Heart right ventricle (tissue), 16 donors: ENCODE measurements at regions not wholly inside any gene's neighbourhood (a gene's known extent, or its start where the extent isn't known, plus 50 kb on each side); places are given as distances from the start of the nearest gene placed in this dataset.

Experiments
- ATAC-seq, 8 donors: fragments of 200-7000 bp; cut with Tn5 transposase; one replicate each; pipeline ENCODE4 v1.9.1; 2020; ENCODE audit warnings: mild to moderate bottlenecking in 8 of 8, moderate library complexity in 8 of 8, moderate number of reproducible peaks in 1 of 8
- DNase-seq, 2 donors: peaks; one replicate each; pipeline ENCODE4 v3.0.0-alpha.2; 2020
- H3K27ac ChIP-seq, 10 donors: fragments of 200-600 bp; sonication (generic) in 2 of 10; one replicate each; pipeline versions ENCODE4 v1.5.0 to v1.8.0; 2020 to 2022; ENCODE audit warnings: mild to moderate bottlenecking in 3 of 10
- H3K27me3 ChIP-seq, 7 donors: fragments of 200-600 bp; one replicate each; pipeline ENCODE4 v1.8.0; 2021 to 2022; ENCODE audit warnings: mild to moderate bottlenecking in 2 of 7
- H3K36me3 ChIP-seq, 9 donors: fragments of 200-600 bp; sonication (generic) in 1 of 9; one replicate each; pipeline versions ENCODE4 v1.5.0 to v1.8.0; 2020 to 2022; ENCODE audit warnings: mild to moderate bottlenecking in 2 of 9
- H3K4me1 ChIP-seq, 9 donors: fragments of 200-600 bp; sonication (generic) in 1 of 9; one replicate each; pipeline versions ENCODE4 v1.5.0 to v1.8.0; 2020 to 2022; ENCODE audit warnings: mild to moderate bottlenecking in 4 of 9
- H3K4me3 ChIP-seq, 10 donors: fragments of 200-600 bp; sonication (generic) in 2 of 10; one replicate each; pipeline versions ENCODE4 v1.5.0 to v1.8.0; 2020 to 2022; ENCODE audit warnings: mild to moderate bottlenecking in 7 of 10, moderate library complexity in 2 of 10
- H3K9me3 ChIP-seq, 11 donors: fragments of 200-600 bp in 10 of 11; sonication (generic) in 2 of 11; one replicate each; pipeline versions ENCODE4 v1.5.0 to v1.8.0; 2013 to 2022; ENCODE audit warnings: mild to moderate bottlenecking in 2 of 11, control low read depth in 1 of 11, moderate library complexity in 1 of 11
- CTCF ChIP-seq, 9 donors: fragments of 200-600 bp; sonication (generic) in 2 of 9; IDR thresholded peaks; one replicate each; pipeline versions ENCODE4 v1.5.0 to v1.8.0; 2021 to 2022; ENCODE audit warnings: antibody characterized with exemption in 9 of 9, mild to moderate bottlenecking in 5 of 9, moderate library complexity in 1 of 9
- WGBS, 2 donors: extraction: QIAGEN DNeasy Blood & Tissue Kit; methylation state at CpG; one replicate each; pipeline ENCODE4 v1.1.7; 2013; ENCODE audit warnings: inconsistent platforms in 1 of 2; 5-methylcytosine and 5-hydroxymethylcytosine counted together
- intact Hi-C, 10 donors: fragments of 100-400 bp; cut with DNase I; formaldehyde crosslinking; loops; one replicate each; pipeline versions ENCODE4 v1.11.1 to v1.14.2; 2022
- donor health status: Arrhythmogenic right ventricular cardiomyopathy.
- donor health status: ischemic (EF 13 %, LVEDD 7.1; RV severe dilation, severe dysfunction).
- donor health status: healthy with polysubstance abuse.
- donor health status: DM: no; HTN: yes; CAD: no.
- donor health status: DM: no; HTN: no; CAD: no.
- donor health status: ischemic (EF 25% LVEDD 6.9; RV normal size, moderate dysfunction).
- donor health status: ischemic (EF 25% LVEDD 5.7; RV mildly dilated, moderate dysfunction).
- donor health status: healthy.
- donor health status: DM: yes; HTN: yes; CAD: no.
- donor health status: Ischemic cardiomyopathy.
- donor health status: ischemic (EF 35%, LVEDD 5.7; RV mildly dilated, moderate dysfunction).
- donor health status: nonischemic (EF 11% LVEDD 7.7; RV severe dilation, severe dysfunction).
- donor health status: DM: yes; HTN: yes; CAD: no.
- donor health status: PGD.
- donor health status: ischemic (EF 29% LVEDD 5.4; RV normal size, mild dysfunction).
- donor health status: nonischemic (EF 23%, LVEDD 6.1; RV moderate dilation, normal function).

GRCh38 chr1:195828325-195828724 is 779.9 kb downstream of the KCNT2 start:
- DNase-seq (no peak), ATAC-seq (no peak)
- Histone ChIP-seq H3K9me3 (no peaks in the 10 kb centered on the region), H3K27ac (no peak overlapping the region), H3K27me3 (no peaks in the 10 kb centered on the region), H3K4me1 (no peaks in the 10 kb centered on the region), H3K4me3 (no peak overlapping the region), H3K36me3 (no peaks in the 10 kb centered on the region)
- intact Hi-C loops: no loop called here
- TF ChIP-seq CTCF (IDR thresholded peaks at IDR 0.05): no peak

GRCh38 chr1:195820925-195821324 is 787.3 kb downstream of the KCNT2 start:
- Histone ChIP-seq H3K4me3 (no peak overlapping the region), H3K9me3 (peaks cover 0 to 36% (median 2%) of the 10 kb centered on the region in 11 donors), H3K27ac (no peak overlapping the region), H3K27me3 (no peaks in the 10 kb centered on the region), H3K4me1 (no peaks in the 10 kb centered on the region), H3K36me3 (no peaks in the 10 kb centered on the region)
- intact Hi-C loops: no loop called here
- no peak for TF ChIP-seq CTCF (IDR thresholded peaks at IDR 0.05)
- 62 to 85% methylated on average over 3 of the region's 3 CpGs for WGBS, 2 donors
- DNase-seq (no peak), ATAC-seq (no peak)

- no peaks in the 10 kb centered on the region for H3K27me3 ChIP-seq
- DNase-seq: no peak
- TF ChIP-seq CTCF (IDR thresholded peaks at IDR 0.05): no peak
- 57 to 67% methylated on average over 2 of the region's 2 CpGs for WGBS, 2 donors
- H3K4me1 ChIP-seq: no peaks in the 10 kb centered on the region
- no peak for ATAC-seq
- intact Hi-C loops: no loop called here
- no peaks in the 10 kb centered on the region for H3K36me3 ChIP-seq
- no peak overlapping the region for H3K4me3 ChIP-seq
- no peak overlapping the region for H3K27ac ChIP-seq
- H3K9me3 ChIP-seq: peaks cover 0 to 2% (median 0%) of the 10 kb centered on the region in 11 donors
Measured at GRCh38 chr1:195806060-195806459, 802.2 kb downstream of the KCNT2 start.

DNA sequence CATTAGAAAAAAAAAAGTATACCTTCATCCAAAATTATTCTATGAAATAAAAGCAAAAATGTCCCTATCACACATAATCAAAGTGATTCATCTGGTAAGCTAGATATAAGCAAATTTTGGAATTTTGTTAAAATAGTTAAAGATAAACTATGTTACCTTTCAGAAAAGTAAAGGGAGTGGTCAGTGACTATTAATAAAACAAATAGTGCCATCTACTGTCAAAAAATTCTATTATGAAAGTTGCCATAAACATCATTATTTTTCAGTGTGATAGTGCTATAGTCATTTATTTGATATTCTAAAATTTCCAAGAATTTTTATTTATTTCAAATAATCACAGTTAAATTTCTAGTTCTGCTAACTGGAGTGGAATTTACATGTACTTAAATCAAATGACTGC is 803.7 kb downstream of the KCNT2 start:
- Histone ChIP-seq H3K9me3 (peaks cover 0 to 2% (median 0%) of the 10 kb centered on the region in 11 donors), H3K4me3 (no peak overlapping the region), H3K27ac (no peak overlapping the region), H3K27me3 (no peaks in the 10 kb centered on the region), H3K4me1 (no peaks in the 10 kb centered on the region), H3K36me3 (no peaks in the 10 kb centered on the region)
- DNase-seq (no peak), ATAC-seq (no peak)
- TF ChIP-seq CTCF (IDR thresholded peaks at IDR 0.05): peak in 1 of 9 donors; percentile 13
- intact Hi-C loops: no loop called here

DNA sequence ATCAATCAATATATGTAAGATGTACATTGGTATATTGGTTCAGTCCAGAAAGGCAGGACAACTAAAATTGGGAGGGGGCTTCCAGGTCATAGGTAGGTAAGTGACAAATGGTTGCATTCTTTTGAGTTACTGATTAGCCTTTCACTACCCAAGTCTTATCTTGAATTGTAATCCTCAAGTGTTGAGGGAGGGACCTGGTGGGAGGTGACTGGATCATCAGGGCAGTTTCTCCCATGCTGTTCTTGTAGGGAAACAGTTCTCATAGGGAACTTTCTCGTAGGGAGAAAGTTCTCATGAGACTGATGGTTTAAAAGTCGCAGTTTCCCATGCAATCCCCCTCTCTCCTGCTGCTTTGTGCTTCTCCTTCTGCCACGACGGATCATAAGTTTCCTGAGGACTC is 809.2 kb downstream of the KCNT2 start:
- Histone ChIP-seq H3K9me3 (peaks cover 0 to 2% (median 0%) of the 10 kb centered on the region in 11 donors), H3K36me3 (no peaks in the 10 kb centered on the region), H3K4me1 (no peaks in the 10 kb centered on the region), H3K4me3 (no peak overlapping the region), H3K27ac (no peak overlapping the region), H3K27me3 (no peaks in the 10 kb centered on the region)
- ATAC-seq (no peak), DNase-seq (no peak)
- 62 to 65% methylated on average over 4 of the region's 4 CpGs for WGBS, 2 donors
- TF ChIP-seq CTCF (IDR thresholded peaks at IDR 0.05): no peak
- intact Hi-C loops: no loop called here
